Endothelial cell of umbilical vein (primary cell): ENCODE measurements at regions not wholly inside any gene's neighbourhood (a gene's known extent, or its start where the extent isn't known, plus 50 kb on each side); places are given as distances from the start of the nearest gene placed in this dataset.

ENCODE experiments used
- EZH2 ChIP-seq: IDR thresholded peaks from 2 replicates; pipeline ENCODE4 v1.6.1; 2012; ENCODE audit warnings: borderline replicate concordance, low read depth, mild to moderate bottlenecking, moderate library complexity, low read length, inconsistent platforms; ENCODE audit not compliant: severe bottlenecking
- FOS ChIP-seq: IDR thresholded peaks from 2 replicates; pipeline ENCODE4 v1.6.1; 2011; ENCODE audit warnings: mild to moderate bottlenecking, low read length, moderate library complexity, borderline replicate concordance; ENCODE audit not compliant: insufficient read depth
- GATA2 ChIP-seq: IDR thresholded peaks from 2 replicates; pipeline ENCODE4 v1.7.0; 2011; ENCODE audit warnings: low read depth, mild to moderate bottlenecking, moderate library complexity, mixed read lengths, low read length; ENCODE audit not compliant: insufficient read length, insufficient read depth
- JUN ChIP-seq: IDR thresholded peaks from 2 replicates; pipeline ENCODE4 v1.6.1; 2011; ENCODE audit warnings: borderline replicate concordance, low read depth; ENCODE audit not compliant: insufficient read length, insufficient read depth
- MAX ChIP-seq: IDR thresholded peaks from 2 replicates; pipeline ENCODE4 v1.6.1; 2011; ENCODE audit not compliant: insufficient read depth, insufficient read length
- MYC ChIP-seq: IDR thresholded peaks from one replicate; pipeline ENCODE4 v1.6.1; 2011; ENCODE audit warnings: mild to moderate bottlenecking, low read depth, low read length
- POLR2A ChIP-seq: IDR thresholded peaks from 2 replicates; pipeline ENCODE4 v1.6.1; 2012; ENCODE audit warnings: low read depth, mild to moderate bottlenecking, control low read depth, low read length
- POLR2AphosphoS5 ChIP-seq: IDR thresholded peaks from 2 replicates; pipeline ENCODE4 v1.6.1; 2012; ENCODE audit warnings: low read depth, mild to moderate bottlenecking, control low read depth, low read length, moderate library complexity; ENCODE audit not compliant: insufficient read depth
- TF ChIP-seq, protein P1 (sequence below), 2 donors: IDR thresholded peaks; 1 replicate in 1 of 2; 2 replicates in 1 of 2; pipeline ENCODE4 v1.5.1; 2011; ENCODE audit warnings: low read length in 2 of 2, mild to moderate bottlenecking in 2 of 2, moderate library complexity in 2 of 2, control low read depth in 1 of 2, inconsistent platforms in 1 of 2, low read depth in 1 of 2; ENCODE audit not compliant: insufficient read depth in 1 of 2; ENCODE audit errors: extremely low read depth in 1 of 2

DNA sequence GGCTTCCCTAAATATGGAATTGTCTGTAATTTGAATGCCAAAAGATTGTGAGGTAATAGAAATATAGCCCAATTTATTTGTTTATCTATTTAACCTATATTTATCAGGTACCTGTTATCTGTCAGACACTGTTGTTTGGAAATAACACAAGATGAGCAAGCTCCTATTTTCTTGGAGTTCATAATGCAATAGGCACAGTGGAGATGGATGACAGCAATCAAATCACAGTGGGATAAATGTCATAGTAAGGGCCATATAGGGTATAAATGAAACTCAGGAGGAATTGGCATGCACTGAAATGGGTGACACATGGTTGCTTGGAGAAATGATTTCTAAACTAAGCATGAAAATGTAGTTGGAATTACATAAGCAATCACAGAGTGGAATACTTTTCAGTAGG lies 761.8 kb upstream of the MBL2 start:
- TF ChIP-seq, protein P1, sequence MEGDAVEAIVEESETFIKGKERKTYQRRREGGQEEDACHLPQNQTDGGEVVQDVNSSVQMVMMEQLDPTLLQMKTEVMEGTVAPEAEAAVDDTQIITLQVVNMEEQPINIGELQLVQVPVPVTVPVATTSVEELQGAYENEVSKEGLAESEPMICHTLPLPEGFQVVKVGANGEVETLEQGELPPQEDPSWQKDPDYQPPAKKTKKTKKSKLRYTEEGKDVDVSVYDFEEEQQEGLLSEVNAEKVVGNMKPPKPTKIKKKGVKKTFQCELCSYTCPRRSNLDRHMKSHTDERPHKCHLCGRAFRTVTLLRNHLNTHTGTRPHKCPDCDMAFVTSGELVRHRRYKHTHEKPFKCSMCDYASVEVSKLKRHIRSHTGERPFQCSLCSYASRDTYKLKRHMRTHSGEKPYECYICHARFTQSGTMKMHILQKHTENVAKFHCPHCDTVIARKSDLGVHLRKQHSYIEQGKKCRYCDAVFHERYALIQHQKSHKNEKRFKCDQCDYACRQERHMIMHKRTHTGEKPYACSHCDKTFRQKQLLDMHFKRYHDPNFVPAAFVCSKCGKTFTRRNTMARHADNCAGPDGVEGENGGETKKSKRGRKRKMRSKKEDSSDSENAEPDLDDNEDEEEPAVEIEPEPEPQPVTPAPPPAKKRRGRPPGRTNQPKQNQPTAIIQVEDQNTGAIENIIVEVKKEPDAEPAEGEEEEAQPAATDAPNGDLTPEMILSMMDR (IDR thresholded peaks at IDR 0.05; ENCODE audit: extremely low read depth in 1 of 2, insufficient read depth in 1 of 2, low read depth in 1 of 2, low read length in 2 of 2) = no peak
- TF ChIP-seq EZH2 (no peak), POLR2A (no peak), FOS (no peak), MAX (no peak), POLR2AphosphoS5 (no peak), JUN (no peak), MYC (no peak), GATA2 (no peak)
